Activated naive CD8-positive, alpha-beta T cell treated with anti-CD3 and anti-CD28 coated beads, Interleukin-2, amount 10 ng/mL, durations not matched to agents 7 days and 5 days (primary cell): ENCODE measurements at regions not wholly inside any gene's neighbourhood (a gene's known extent, or its start where the extent isn't known, plus 50 kb on each side); places are given as distances from the start of the nearest gene placed in this dataset.
A peak's percentile ranks its signal among the peaks of the same experiment; 100 is the strongest.

ENCODE experiments used
- ATAC-seq: fragments of 150-1000 bp; cut with Tn5 transposase; one replicate; pipeline ENCODE4 v1.10.0; 2021; ENCODE audit warnings: low read depth, moderate library complexity
- POLR2A ChIA-PET: fragments of 350-600 bp; sonication (Branson Sonifier 250); formaldehyde crosslinking; loops from one replicate; lab custom pipeline; 2021; ENCODE audit warnings: antibody characterized with exemption; lab: Charles Lee
- DNase-seq: peaks from one replicate; pipeline ENCODE4 v3.0.0; 2021
- H3K27ac Mint-ChIP-seq: one replicate; pipeline ENCODE4 v1.8.0; 2022; ENCODE audit warnings: mild to moderate bottlenecking, mixed read lengths
- H3K27me3 Mint-ChIP-seq: one replicate; pipeline ENCODE4 v1.8.0; 2022; ENCODE audit warnings: mild to moderate bottlenecking, moderate library complexity, mixed read lengths
- H3K36me3 Mint-ChIP-seq: one replicate; pipeline ENCODE4 v1.8.0; 2021; ENCODE audit warnings: mild to moderate bottlenecking, mixed read lengths
- H3K4me1 Mint-ChIP-seq: one replicate; pipeline ENCODE4 v1.8.0; 2021; ENCODE audit warnings: mixed read lengths
- H3K4me3 Mint-ChIP-seq: one replicate; pipeline ENCODE4 v1.8.0; 2022; ENCODE audit warnings: mild to moderate bottlenecking, moderate library complexity, mixed read lengths
- H3K9me3 Mint-ChIP-seq: one replicate; pipeline ENCODE4 v1.8.0; 2021; ENCODE audit warnings: mixed read lengths

DNA sequence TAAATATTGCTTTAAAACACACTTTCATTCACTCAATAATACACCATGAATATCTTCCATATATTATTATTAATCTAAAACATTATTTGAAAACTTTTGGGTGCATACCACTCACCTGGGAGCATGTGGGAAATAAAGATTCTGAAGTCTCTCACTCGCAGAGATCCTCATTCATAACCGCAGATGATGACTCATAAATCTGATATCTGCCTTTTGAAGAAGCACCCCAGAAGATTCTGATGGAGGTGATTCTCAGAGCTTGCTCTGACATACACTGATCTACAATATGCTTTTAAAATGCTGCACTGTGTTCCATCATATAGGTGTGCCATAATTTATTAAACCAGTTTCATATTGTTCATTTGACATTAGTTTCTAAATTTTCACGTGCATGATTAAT, 135.0 kb upstream of the SGK1 start:
- ATAC-seq (no peak), DNase-seq (no peak)
- Mint-ChIP-seq H3K27me3 (no peaks in the 10 kb centered on the region), H3K9me3 (no peaks in the 10 kb centered on the region), H3K4me3 (no peak overlapping the region), H3K27ac (no peak overlapping the region), H3K4me1 (peaks cover 3% of the 10 kb centered on the region), H3K36me3 (no peaks in the 10 kb centered on the region)
- POLR2A ChIA-PET: no interaction called here

DNA sequence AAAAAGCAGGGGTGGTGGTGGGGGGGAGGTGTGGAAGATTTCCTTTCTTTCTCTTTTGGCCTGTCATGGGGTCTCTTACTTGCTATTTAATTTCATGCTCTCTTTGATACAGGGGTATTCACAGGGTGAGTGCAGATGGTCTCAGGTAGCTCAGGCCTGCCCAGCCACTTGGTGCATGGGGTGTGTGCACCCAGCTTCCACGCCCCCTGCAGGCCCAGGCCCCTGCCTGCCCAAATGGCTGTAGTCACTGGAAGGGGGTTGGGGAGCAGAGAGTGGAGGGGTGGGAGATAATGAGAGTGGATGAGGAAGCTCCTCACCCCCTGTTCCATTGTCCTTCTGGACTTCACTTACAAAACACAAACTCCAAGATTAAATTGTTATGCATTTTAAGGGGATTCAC, 133.6 kb upstream of the SGK1 start:
- Mint-ChIP-seq H3K36me3 (no peaks in the 10 kb centered on the region), H3K4me3 (no peak overlapping the region), H3K27me3 (peaks cover 2% of the 10 kb centered on the region), H3K4me1 (peaks cover 12% of the 10 kb centered on the region), H3K27ac (no peak overlapping the region), H3K9me3 (no peaks in the 10 kb centered on the region)
- ATAC-seq: no peak
- no peak for DNase-seq
- POLR2A ChIA-PET: no interaction called here

DNA sequence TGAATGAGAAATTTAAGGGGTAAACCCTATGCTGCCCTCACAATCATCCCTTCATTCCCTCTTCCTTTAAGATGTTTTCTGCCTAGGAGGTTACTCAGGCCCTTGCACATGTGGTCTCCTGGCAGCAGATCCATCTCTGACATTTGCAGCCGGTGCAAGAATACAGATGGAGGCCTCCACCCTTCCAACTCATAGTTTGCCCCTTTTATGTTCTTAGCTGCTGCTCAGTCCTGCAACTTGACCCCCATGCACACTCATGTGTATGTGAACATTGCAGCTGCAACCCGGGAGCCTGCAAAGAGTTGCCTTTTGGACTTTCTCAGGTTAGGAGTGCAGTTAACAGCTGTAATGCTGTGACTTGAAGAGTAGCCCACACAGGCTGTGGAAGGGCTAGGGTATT, 131.9 kb upstream of the SGK1 start:
- H3K27ac Mint-ChIP-seq: no peak overlapping the region
- no peaks in the 10 kb centered on the region for H3K36me3 Mint-ChIP-seq
- H3K9me3 Mint-ChIP-seq: no peaks in the 10 kb centered on the region
- no peak for ATAC-seq
- H3K4me3 Mint-ChIP-seq: no peak overlapping the region
- DNase-seq: no peak
- POLR2A ChIA-PET: no interaction called here
- peaks cover 2% of the 10 kb centered on the region for H3K27me3 Mint-ChIP-seq
- peaks cover 9% of the 10 kb centered on the region for H3K4me1 Mint-ChIP-seq

DNA sequence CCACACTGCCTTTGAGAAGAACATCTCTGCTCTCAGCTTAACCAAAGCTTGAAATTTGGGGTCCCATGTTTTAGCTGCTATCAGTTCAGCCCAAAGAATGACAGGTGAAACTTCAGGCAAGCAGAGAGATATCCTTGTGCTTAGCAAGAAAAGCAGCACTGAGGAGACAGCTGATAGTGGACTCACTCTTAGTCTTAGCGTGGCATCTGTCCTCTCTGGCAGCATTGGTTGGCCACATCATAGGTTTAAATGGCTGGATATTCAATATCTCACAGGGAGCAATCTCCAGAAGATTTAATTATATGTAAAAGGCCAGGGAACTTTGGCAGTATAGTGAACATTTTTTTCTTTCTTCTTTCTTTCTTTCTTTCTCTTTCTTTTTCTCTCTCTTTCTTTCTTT, 131.1 kb upstream of the SGK1 start:
- DNase-seq (no peak), ATAC-seq (no peak)
- Mint-ChIP-seq H3K4me1 (peaks cover 9% of the 10 kb centered on the region), H3K27ac (no peak overlapping the region), H3K27me3 (peaks cover 3% of the 10 kb centered on the region), H3K4me3 (no peak overlapping the region), H3K9me3 (no peaks in the 10 kb centered on the region), H3K36me3 (no peaks in the 10 kb centered on the region)
- POLR2A ChIA-PET: no interaction called here

DNA sequence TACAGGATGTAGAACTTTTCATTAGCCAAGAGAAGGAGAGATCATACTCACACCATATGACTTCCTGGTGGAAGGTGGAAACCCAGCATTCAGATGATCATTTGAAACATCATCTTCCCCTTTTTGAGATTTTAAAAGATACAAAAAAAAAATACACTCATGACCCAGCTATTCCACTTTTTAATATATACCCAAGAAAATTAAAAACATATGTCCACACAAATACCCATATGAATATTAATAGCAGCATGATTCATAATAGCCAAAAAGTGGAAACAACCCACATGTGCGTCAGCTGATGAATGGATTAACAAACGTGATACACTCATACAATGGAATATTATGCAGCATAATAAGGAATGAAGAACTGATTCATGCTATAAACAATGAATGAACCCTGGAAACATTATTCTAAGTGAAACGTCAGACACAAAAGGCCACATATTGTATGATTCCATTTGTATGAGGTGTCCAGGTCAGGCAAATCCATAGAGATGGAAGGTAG, 130.0 kb upstream of the SGK1 start:
- DNase-seq (no peak), ATAC-seq (no peak)
- POLR2A ChIA-PET: no interaction called here
- Mint-ChIP-seq H3K4me1 (peaks cover 10% of the 10 kb centered on the region), H3K27ac (no peak overlapping the region), H3K36me3 (no peaks in the 10 kb centered on the region), H3K4me3 (no peak overlapping the region), H3K27me3 (peaks cover 3% of the 10 kb centered on the region), H3K9me3 (no peaks in the 10 kb centered on the region)

DNA sequence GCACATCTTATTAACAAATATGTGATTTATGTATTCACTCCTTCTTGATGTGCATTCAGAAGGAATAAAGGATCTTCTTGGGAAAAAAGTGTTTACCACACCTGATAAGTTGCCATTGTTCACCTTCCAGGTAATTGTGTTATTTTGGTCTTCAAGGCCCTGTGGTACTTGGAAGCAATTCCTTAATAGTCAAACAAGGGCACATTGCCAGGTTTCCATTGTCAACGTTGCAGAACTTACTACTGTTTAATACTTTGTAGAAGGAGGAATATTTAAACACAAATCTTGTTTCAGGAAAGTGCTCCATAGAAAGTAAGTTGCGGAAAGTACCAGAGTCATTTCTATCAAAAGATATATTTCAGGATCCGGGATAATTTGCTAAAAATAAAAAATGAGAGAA, 129.5 kb upstream of the SGK1 start:
- peaks cover 3% of the 10 kb centered on the region for H3K27me3 Mint-ChIP-seq
- ATAC-seq: no peak
- POLR2A ChIA-PET: no interaction called here
- H3K4me3 Mint-ChIP-seq: no peak overlapping the region
- no peaks in the 10 kb centered on the region for H3K36me3 Mint-ChIP-seq
- H3K27ac Mint-ChIP-seq: no peak overlapping the region
- peaks cover 11% of the 10 kb centered on the region for H3K4me1 Mint-ChIP-seq
- no peaks in the 10 kb centered on the region for H3K9me3 Mint-ChIP-seq
- no peak for DNase-seq

DNA sequence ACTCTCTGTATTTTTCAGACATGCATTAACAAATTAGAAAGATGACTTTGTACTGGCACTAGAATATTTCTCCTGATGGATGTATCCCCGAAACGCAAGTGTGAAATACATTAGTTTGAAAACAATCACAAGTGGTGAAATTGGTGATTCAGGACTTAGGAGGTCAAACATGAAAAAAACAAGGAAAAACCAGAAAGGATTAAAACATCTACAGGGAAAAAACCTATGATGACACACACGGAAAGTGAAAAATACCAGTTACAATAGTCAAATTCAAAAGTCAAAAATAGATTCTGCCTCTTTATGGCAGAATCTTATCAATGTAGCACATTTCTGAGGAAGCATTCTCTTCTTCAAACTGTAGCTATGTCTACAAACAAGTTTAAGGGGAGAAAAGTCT, 129.0 kb upstream of the SGK1 start:
- Mint-ChIP-seq H3K36me3 (no peaks in the 10 kb centered on the region), H3K9me3 (no peaks in the 10 kb centered on the region), H3K27me3 (peaks cover 3% of the 10 kb centered on the region), H3K4me1 (peaks cover 11% of the 10 kb centered on the region), H3K4me3 (no peak overlapping the region), H3K27ac (no peak overlapping the region)
- DNase-seq (no peak), ATAC-seq (no peak)
- POLR2A ChIA-PET: no interaction called here

DNA sequence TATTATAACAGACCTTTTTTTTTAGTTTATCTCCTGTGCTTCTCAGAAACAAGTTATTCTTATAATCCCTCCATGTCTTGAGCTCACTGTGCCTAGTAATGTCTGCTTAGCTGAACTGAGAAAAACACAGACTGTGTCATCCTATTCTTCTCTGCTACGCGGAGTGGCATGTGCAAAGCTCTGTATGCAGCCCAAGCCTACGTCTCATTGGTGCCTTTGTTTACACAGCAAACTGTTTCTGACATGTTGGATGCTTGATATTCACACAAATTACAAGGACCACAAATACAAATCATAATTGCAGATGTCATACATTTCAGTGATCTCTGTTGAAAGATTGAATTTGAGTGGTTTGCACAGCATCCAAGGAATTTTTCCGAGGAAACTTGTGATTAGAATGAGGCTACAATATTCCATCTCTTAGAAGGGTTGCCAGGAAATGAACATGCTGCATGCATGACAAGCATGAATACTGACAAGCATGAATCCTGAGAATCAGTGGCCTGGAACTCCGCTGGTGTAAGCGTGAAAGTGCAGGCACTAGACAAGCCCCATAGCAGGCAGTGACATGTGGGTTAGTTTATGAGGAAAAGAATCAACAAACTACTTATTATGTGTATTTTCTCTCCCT, 128.4 kb upstream of the SGK1 start:
- ATAC-seq: no peak
- H3K4me1 Mint-ChIP-seq: peaks cover 11% of the 10 kb centered on the region

DNA sequence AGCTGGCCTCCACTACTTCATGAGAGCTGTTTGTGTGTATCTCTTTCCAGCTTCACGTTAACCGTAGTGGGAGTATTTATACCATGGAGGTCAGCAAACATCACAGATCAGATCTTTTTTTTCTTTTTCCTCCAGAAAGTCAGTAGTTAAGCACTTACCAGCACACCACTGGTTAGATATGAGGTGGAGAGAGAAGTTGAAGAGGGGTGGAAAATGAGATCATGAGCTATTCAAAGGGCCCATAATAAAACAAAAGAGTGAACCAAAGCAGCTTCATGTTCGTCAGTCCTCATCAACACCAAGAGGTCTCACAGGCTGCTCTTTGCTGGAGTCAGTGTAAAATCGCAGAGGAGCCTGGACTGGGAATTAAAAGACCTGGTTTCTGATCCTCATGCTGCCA, 125.1 kb upstream of the SGK1 start:
- no peaks in the 10 kb centered on the region for H3K36me3 Mint-ChIP-seq

More for the DNA sequence above, 128.4 kb upstream of the SGK1 start:
- Mint-ChIP-seq H3K9me3 (no peaks in the 10 kb centered on the region), H3K36me3 (no peaks in the 10 kb centered on the region), H3K27me3 (peaks cover 3% of the 10 kb centered on the region), H3K4me3 (no peak overlapping the region), H3K27ac (no peak overlapping the region)
- POLR2A ChIA-PET: no interaction called here
- no peak for DNase-seq

DNA sequence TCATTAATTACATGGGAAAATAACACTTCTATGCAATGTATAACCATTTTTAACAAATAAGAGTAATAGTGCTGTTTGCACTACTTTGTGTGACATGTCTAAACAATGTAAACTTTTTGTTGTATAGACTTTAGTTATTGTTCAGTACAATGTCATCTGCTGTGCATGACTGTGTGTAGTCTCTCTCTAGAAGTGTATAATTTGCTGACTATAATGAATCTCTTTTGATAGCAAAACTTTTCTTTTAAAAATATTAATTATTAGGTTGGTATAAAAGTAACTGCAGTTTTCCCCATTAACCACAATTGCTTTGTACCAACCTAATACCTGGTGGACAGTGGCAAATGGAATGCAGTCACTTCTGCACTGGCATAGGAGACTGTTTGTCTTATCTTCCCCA, 124.2 kb upstream of the SGK1 start:
- Mint-ChIP-seq H3K9me3 (no peaks in the 10 kb centered on the region), H3K27me3 (peaks cover 3% of the 10 kb centered on the region), H3K4me1 (peaks cover 10% of the 10 kb centered on the region), H3K27ac (no peak overlapping the region), H3K4me3 (no peak overlapping the region), H3K36me3 (no peaks in the 10 kb centered on the region)
- ATAC-seq (no peak), DNase-seq (no peak)
- POLR2A ChIA-PET: no interaction called here

More for the DNA sequence above, 125.1 kb upstream of the SGK1 start:
- ATAC-seq (no peak), DNase-seq (no peak)
- Mint-ChIP-seq H3K4me3 (no peak overlapping the region), H3K4me1 (peaks cover 11% of the 10 kb centered on the region), H3K27ac (no peak overlapping the region), H3K9me3 (no peaks in the 10 kb centered on the region), H3K27me3 (peaks cover 3% of the 10 kb centered on the region)
- POLR2A ChIA-PET: no interaction called here

DNA sequence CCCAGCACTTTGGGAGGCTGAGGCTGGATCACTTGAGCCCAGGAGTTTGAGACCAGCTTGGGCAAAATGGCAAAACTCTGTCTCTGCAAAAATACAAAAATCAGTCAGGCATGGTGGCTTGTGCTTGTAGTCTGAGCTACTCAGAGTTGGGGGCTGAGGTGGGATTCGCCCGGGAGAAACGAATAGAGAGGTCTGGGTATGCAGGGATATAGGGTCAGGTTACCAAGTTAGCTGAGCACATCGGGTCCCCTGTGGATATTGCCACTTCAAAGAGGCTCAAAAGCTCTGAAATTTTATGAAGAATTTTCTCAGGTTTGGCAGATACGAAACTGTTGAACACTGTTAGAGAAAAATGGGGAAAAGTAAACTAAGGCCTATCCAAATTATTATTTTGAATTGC, 120.9 kb upstream of the SGK1 start:
- Mint-ChIP-seq H3K4me1 (peaks cover 21% of the 10 kb centered on the region), H3K27me3 (no peaks in the 10 kb centered on the region), H3K27ac (no peak overlapping the region), H3K4me3 (no peak overlapping the region), H3K9me3 (no peaks in the 10 kb centered on the region), H3K36me3 (peaks cover 2% of the 10 kb centered on the region)
- ATAC-seq (no peak), DNase-seq (no peak)
- POLR2A ChIA-PET: no interaction called here

DNA sequence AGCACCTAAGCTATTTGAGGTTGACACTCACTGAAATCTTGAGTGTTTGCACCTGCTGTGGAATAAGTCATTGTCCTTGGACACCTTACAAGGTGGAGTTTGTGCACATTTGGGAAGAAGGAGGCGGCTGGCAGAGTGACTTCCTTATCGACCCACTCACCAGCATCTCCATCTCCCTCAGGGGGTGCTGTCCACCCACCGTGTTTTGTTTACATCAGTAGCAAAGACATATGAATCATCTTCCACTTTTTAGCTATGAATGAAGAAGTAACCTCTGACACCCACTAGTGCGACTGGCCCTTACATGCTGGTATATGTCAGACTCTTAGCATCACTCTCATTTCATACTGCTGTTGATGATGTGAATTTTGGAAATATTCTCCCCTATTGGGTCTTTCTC, 119.5 kb upstream of the SGK1 start:
- no peaks in the 10 kb centered on the region for H3K9me3 Mint-ChIP-seq
- POLR2A ChIA-PET: no interaction called here
- H3K27me3 Mint-ChIP-seq: no peaks in the 10 kb centered on the region
- peaks cover 2% of the 10 kb centered on the region for H3K36me3 Mint-ChIP-seq
- peaks cover 19% of the 10 kb centered on the region for H3K4me1 Mint-ChIP-seq
- ATAC-seq (peak; percentile 31), DNase-seq (no peak)
- peak overlapping the region; percentile 88 for H3K27ac Mint-ChIP-seq
- peak overlapping the region; percentile 58 for H3K4me3 Mint-ChIP-seq

DNA sequence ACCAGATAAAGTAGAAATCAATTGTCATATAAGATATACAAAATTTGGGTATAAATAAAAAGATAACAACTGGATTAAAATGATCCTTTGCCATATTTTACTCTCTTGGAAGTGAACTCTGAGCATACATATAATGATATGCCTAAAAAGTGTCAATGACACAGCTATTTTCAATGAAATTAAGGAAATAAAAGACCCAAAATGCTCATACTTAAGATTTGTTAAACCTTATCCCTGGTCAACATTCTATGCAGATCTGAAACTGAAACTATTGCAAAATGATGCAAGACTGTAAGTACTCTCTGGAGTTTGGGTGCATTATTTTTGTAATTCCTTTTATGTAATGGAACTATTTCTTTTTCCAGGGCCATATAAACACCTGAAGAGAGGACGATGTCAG, 119.0 kb upstream of the SGK1 start:
- peak overlapping the region; percentile 88 for H3K27ac Mint-ChIP-seq
- ATAC-seq: peak; percentile 37
- H3K36me3 Mint-ChIP-seq: peaks cover 2% of the 10 kb centered on the region
- H3K4me3 Mint-ChIP-seq: peak overlapping the region; percentile 58
- H3K9me3 Mint-ChIP-seq: no peaks in the 10 kb centered on the region
- POLR2A ChIA-PET: no interaction called here
- DNase-seq: no peak
- peaks cover 19% of the 10 kb centered on the region for H3K4me1 Mint-ChIP-seq
- no peaks in the 10 kb centered on the region for H3K27me3 Mint-ChIP-seq

DNA sequence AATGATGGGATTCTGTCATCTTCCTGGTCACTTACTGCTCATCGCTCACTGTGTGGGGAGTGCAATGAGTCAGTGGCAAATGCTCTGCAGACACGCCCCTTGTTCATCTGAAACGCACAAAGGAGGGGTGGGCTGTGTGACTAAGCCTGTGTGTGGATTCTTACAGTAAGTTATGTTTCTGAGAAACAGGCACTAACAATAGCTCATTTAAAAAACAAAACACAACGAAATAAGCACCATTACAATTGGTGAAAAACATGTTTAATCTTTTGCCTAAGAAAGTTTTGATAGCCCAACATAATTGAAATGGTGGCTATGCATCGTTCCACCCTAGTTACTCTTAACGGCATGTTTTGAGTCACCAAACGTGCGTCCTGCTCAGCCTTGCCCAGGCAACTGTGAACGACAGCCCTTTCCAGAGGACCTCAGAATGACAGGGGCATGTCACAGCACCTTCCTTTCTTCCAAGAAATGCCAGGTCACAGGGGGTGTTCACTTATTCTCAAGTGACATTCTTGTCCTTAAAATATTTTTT, 118.4 kb upstream of the SGK1 start:
- peaks cover 2% of the 10 kb centered on the region for H3K36me3 Mint-ChIP-seq

More for the DNA sequence above, 118.4 kb upstream of the SGK1 start:
- DNase-seq: no peak
- Mint-ChIP-seq H3K9me3 (no peaks in the 10 kb centered on the region), H3K27me3 (no peaks in the 10 kb centered on the region), H3K27ac (peak overlapping the region; percentile 88), H3K4me1 (peaks cover 19% of the 10 kb centered on the region), H3K4me3 (peak overlapping the region; percentile 35)
- peak; percentile 76 for ATAC-seq
- POLR2A ChIA-PET: interaction anchor here (1.5 kb wide), 1 partner anchor 262 kb away, joined by 3 read pairs; no protein-coding TSS in a partner anchor
